DMS 273 (cell line): ENCODE measurements at regions not wholly inside any gene's neighbourhood (a gene's known extent, or its start where the extent isn't known, plus 50 kb on each side); places are given as distances from the start of the nearest gene placed in this dataset.

Source experiments
- DNase-seq: peaks from one replicate; lab custom pipeline; 2025; ENCODE audit not compliant: unreplicated experiment; lab: John Stamatoyannopoulos, UW

DNA sequence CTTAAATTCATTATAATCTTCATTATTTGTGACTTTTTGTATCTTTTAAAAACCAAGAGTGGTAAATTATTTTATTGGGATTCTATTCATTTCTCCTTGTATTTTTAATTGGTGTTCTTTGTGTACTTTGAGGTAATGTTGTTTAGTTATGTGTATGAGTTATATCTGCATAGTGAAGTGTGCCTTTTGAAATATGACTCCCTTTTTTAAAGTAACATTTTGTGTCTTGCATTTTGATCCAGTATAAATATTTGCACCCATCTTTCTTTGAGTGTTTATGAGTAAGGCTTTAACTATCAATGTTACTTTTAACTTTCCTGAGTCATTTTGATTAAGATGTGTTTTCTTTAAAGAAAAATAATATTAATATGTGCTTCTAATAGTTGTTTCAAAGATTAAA is 90.0 kb upstream of the MYOCD start:
- no peak for DNase-seq

DNA sequence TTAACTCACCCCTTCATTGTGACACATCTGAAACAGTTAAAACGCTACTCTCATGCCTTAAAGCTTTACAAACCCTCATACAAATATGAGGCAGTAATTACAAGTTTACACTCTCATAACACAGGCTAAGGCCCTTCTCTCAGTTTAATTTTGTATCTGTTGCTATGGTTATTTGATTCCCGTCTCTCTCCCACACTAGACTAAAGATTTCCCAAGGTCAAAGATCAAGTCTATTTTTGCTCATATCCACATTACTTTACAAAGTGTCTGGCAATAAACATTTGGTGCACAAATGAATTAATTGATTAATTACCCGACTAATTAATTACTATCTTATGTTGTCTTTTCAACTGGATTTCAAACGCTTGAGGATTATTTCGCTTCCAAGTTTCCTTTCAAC is 86.4 kb upstream of the MYOCD start:
- no peak for DNase-seq

DNA sequence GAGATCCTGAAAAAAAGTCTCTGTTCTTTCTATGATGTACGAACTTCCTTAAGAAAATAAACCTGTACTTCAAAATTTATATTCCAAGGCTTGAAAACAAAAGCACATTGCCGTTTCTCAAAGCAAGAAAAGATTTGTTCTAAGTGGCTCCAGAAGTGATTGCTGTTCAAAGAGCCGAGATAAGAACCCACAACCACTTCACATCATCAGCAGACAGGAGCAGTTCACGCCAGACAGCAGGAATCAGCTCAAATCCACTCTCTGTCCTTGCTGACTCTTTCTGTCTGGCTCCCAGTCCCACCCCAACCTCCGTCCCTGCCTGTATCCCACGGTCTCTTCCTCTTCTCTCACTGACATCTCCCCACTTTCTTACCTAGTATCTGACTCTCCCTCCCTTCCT is 85.0 kb upstream of the MYOCD start:
- DNase-seq = no peak

DNA sequence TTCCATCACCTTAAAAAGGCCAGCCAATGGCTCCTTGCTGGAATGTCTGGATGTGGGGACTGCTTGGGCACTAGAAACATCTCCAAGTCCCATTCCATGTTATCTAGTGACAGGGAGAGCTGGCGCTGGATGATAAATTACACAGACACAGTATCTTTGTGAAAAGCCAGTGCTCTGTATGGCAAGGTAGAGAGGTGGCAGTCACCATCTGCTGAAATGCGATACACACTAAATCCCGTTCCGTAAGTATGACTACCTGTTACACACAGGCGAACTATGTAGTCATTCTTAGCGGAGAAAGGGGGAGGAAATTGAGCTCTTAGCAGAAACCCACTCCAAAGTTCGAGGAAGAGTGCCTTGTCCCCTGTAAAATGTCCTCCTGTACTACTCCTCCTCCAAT is 81.0 kb upstream of the MYOCD start:
- DNase-seq = peak; percentile 45

DNA sequence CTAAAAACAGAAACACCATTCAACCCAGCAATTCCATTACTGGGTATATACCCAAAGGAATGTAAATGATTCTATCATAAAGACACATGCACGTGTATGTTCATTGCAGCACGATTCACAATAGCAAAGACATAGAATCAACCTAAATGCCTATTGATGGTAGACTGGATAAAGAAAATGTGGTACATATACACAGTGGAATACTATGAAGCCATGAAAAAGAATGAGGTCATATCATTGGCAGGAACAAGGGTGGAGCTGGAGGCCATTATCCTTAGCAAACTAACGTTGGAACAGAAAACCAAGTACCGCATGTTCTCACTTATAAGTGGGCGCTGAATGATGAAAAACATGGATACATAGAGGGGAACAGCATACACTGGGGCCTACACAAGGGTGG is 77.2 kb upstream of the MYOCD start:
- DNase-seq = no peak

DNA sequence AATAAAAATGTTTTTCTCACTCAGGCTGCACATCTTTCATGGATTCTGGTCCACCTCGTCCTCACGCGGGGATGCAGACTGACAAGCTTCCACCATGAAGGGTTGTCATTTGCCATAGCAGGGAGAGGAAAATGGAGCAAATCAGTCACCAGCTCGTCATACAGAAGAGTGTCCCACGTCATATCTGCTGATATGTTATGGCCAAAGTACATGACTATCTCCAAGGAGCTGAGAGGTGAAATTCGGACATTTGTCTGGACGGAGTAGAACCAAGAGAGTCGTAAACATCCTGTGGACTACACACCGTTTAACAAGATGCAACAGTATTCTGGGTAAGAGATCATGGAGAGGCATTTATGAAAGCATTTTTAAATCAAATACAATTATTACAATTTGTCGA is 75.3 kb upstream of the MYOCD start:
- DNase-seq = no peak

DNA sequence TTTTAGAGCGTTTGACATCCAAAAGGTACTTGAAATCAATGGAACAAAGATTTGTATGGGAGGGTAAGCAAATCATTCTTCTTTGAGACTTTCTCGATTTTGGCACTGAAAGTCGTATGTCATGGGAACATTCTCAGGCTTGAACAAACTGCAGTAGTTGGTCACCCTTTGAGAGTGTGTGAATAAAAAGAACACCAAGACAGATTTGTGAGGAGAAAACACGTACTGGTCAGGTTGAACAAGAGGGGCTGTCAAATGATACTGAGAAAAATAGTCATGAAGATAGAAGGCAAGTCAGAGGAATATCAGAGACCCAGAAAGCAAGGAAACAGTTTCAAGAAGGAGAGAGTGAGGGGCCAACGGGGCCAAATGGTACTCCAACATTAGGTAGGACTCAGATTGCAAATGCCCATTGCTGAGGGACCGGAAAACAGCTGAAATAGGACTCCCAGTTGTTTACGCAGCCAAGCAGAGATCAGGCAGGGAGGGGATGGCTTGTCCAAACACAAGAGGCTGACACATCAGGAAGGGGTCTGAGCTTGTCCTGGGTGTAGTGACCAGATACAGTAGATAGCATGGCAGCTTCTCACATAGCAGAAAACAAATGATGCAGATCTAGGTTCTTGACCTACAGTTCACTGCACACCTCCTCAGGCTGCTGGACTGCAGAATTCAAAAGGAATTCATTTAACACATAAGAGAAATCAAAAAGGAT is 74.5 kb upstream of the MYOCD start:
- no peak for DNase-seq

DNA sequence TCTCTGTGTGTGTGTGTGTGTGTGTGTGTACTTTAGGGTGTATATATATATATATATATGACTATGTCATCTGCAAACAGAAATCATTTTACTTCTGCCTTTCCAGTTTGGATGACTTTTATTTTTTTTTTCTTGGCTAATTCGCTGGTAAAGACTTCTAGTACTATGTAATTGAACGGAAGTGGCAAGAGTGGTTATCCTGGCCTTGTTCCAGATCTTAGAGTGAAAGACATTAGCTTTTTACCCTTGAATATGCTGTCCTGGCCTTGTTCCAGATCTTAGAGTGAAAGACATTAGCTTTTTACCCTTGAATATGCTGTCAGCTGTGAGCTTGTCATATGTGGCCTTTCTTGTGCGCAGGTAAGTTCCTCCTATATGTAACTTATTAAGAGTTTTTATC is 72.7 kb upstream of the MYOCD start:
- peak; percentile 3 for DNase-seq

DNA sequence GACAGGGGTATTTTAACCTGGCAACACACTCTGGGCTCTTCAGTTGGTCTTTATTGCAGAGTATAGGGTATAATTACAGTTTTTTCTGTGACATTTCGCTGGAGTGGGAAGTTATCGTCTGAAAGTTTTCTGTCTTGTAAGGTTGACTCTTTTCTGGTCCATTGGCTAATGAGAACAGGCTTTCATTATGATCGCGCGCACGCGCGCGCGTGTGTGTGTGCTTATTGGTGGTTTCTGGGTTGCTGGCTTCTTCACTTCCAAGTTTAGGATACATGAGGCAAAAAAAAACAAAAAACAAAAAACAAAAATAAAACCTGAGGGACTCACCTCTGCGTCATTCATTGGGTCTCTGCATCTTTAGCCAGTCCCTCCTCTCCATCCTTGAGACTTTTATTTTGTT is 68.7 kb upstream of the MYOCD start:
- no peak for DNase-seq

DNA sequence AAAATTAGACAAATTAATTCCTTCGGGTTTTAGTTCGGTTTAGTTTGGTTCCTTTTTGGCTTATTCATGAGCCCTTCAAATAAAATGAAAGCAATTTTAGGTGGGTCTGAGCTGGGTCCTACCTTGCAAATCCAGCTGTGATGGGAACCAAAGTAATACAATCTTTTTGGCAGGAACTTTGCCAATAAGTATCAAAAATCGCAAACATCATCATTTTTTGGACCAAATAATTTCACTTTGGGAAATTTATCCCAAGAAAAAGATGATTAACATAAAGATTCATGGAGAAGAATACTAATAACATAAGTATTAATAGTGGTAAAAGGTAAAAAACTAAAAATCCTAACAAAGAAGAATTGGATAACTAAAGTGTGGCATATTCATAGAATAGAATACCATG is 67.8 kb upstream of the MYOCD start:
- DNase-seq = no peak

DNA sequence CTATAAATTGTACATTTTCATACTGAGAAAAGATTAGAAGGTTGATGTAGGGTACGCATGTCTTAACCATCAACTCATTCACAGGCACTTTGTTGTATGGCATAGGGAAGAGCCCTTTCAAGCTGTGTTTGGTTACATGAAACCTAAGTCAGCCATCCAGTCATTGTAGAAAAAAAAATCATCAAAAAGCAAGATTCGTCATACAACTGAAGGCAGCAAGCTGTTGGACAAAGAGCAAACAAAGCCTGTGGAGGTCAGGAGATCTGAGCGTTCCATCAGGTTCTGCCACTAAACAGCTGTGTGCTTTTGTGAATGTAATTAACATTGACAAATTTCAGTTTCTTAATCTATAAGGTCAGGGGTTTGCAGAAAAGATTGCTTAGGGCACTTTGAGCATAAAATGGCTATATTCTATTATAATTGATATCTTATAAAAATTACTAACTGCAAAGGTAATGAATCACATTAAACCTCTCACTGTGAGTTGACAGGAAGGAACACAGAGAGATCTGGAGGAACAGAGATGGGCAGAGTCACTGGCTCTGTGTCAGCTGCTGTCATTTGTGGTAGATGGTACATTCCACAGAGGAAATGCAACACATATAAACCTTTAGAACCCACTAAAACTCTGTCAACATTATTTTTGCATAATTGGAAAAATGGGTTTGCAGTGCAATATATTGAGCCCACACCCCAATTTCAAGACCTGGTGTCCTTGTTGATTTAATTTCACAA is 66.3 kb upstream of the MYOCD start:
- DNase-seq = no peak

DNA sequence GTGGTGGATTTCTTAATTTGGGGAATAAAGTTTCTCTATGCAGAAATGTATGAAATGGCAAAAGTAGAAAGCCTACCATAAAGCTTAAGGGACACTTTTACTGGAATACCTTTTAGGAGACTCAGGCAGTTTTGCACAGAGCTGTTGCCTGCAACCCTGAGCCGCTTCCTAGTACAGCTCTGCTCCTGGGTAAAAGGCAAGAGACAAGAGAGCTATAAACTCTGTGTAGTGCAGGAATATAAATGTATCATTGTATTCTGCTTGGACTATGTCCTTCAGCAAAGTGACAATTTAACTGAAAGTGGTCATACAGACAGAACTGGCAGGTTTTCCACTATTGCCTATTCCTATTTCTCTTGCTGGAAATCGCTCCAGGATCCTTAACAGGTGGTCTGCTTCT is 65.3 kb upstream of the MYOCD start:
- DNase-seq = no peak

DNA sequence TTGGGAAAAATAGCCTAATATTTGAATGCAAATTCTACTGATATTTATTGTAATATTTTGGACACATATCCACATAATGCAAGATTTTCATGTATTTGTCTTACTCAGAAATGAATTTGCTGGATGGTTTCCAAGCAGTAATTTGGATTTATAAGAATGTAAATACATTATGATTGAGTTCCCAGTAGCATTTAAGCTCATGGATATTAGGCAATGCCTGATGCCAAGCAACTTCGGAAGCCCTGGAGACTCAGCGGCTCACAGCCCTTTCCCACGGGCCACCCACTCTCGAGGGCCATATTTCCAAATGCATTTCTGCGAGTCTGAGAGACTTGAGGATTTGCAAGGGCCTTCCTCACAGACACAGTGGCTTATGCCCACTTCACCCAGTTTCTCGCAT is 62.1 kb upstream of the MYOCD start:
- no peak for DNase-seq

DNA sequence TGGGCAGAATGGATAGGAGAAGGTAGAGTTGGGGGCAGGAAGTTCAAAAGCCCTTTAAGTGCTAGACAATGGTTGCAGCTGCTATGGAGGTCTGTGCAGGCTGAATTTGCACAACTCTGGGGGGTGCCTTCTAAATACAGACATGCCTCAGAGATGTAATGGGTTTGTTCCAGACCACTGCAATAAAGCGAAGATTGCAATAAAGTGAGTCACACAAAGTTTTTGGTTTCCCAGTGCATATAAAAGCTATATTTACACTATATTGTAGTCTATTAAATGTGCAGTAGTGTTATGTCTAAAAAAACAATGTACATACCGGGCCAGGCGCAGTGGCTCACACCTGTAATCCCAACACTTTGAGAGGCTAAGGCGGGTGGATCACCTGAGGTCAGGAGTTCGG is 60.5 kb upstream of the MYOCD start:
- no peak for DNase-seq

DNA sequence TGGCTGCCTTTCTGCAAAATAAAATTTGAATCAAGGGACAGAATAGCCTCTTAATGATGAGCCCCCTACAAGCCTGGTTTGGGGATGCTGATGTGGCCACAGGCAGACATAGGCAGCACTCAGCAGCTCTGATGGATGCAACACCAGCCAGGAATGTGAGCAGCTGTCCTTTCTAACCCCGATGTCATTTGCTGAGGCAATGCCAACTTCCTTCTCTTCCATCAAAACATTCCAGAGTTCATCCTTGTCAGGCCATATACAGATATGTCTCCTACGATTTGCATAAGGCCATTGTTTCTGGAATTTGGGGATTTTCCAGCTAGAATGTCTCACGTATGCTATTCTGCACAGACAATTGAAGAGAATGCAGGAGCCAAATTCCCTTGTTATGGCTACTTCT is 52.1 kb upstream of the MYOCD start:
- DNase-seq = no peak
